Osteoblast (primary cell): ENCODE measurements at regions not wholly inside any gene's neighbourhood (a gene's known extent, or its start where the extent isn't known, plus 50 kb on each side); places are given as distances from the start of the nearest gene placed in this dataset.
A peak's percentile ranks its signal among the peaks of the same experiment; 100 is the strongest.

Experiments used
- DNase-seq: peaks from one replicate; pipeline ENCODE4 v3.0.0; 2011; ENCODE audit warnings: low spot score, mixed read lengths; ENCODE audit not compliant: insufficient read length; ENCODE audit errors: missing footprints
- H2AFZ ChIP-seq: 2 replicates; pipeline ENCODE4 v1.6.0; 2011; ENCODE audit warnings: mild to moderate bottlenecking, low read length
- H3K27ac ChIP-seq: 2 replicates; pipeline ENCODE4 v1.5.1; 2011; ENCODE audit warnings: mild to moderate bottlenecking, low read depth, low read length, moderate library complexity
- H3K27me3 ChIP-seq: 2 replicates; pipeline ENCODE4 v1.6.0; 2012; ENCODE audit warnings: mild to moderate bottlenecking, control low read depth, inconsistent platforms, low read length, moderate library complexity; ENCODE audit not compliant: insufficient read depth
- H3K36me3 ChIP-seq: 2 replicates; pipeline ENCODE4 v1.5.1; 2011; ENCODE audit warnings: mild to moderate bottlenecking, low read length, control low read depth, moderate library complexity; ENCODE audit not compliant: insufficient read depth
- H3K4me1 ChIP-seq: 2 replicates; pipeline ENCODE4 v1.5.1; 2011; ENCODE audit warnings: mild to moderate bottlenecking, low read length, control low read depth, moderate library complexity; ENCODE audit not compliant: insufficient read depth
- H3K4me2 ChIP-seq: 2 replicates; pipeline ENCODE4 v1.6.0; 2011; ENCODE audit warnings: mild to moderate bottlenecking, low read length; ENCODE audit not compliant: insufficient read depth
- H3K4me3 ChIP-seq: fragments of 200-600 bp; sonication (generic); 3 replicates; pipeline ENCODE4 v1.5.1; 2012; ENCODE audit warnings: mild to moderate bottlenecking, low read length, inconsistent platforms; ENCODE audit not compliant: insufficient read depth
- H3K79me2 ChIP-seq: 2 replicates; pipeline ENCODE4 v1.6.0; 2012; ENCODE audit warnings: mild to moderate bottlenecking, low read length, control low read depth, inconsistent platforms; ENCODE audit not compliant: insufficient read depth
- H3K9me3 ChIP-seq: 2 replicates; pipeline ENCODE4 v1.5.1; 2011; ENCODE audit warnings: low read depth, low read length, control low read depth
- H4K20me1 ChIP-seq: 2 replicates; pipeline ENCODE4 v1.6.0; 2012; ENCODE audit warnings: mild to moderate bottlenecking, low read length, control low read depth; ENCODE audit not compliant: insufficient read depth
- TF ChIP-seq, protein P1 (sequence below): IDR thresholded peaks from 2 replicates; pipeline ENCODE4 v1.5.1; 2011; ENCODE audit warnings: mild to moderate bottlenecking, low read depth, low read length, moderate library complexity; ENCODE audit errors: extremely low read depth

DNA sequence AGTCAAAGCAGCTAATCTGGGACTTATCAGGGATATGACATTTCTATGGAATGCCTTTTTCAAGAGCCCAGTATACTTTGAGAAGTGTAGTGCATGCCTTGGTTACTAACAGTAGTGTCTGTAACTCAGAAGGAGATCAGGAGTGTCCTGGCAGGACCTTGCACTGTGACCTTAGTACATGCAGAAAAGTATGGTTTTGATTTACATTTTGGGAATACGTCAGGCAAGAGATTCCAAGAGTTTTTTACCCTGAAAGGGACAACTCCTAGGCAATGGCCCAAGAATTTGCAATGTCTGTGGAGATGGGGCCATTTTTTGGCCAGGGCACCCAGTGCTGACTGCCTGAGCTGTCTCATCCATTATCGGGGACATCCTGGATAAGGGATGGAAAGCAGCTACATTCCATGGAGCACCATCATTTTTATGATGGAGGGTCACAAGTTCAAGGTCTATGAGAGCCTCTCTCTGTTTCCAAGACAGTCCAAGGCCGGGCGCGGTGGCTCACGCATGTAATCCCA, 80.2 kb downstream of the FAM50B start:
- Histone ChIP-seq H3K4me3 (no peak overlapping the region), H3K9me3 (no peaks in the 10 kb centered on the region), H3K27me3 (no peaks in the 10 kb centered on the region), H3K27ac (peak overlapping the region; percentile 73), H3K4me2 (peak overlapping the region; percentile 38), H3K79me2 (no peaks in the 10 kb centered on the region), H3K36me3 (no peaks in the 10 kb centered on the region), H2AFZ (no peak overlapping the region), H3K4me1 (peaks cover 17% of the 10 kb centered on the region), H4K20me1 (no peaks in the 10 kb centered on the region)
- peak; percentile 87 for DNase-seq
- TF ChIP-seq, protein P1, sequence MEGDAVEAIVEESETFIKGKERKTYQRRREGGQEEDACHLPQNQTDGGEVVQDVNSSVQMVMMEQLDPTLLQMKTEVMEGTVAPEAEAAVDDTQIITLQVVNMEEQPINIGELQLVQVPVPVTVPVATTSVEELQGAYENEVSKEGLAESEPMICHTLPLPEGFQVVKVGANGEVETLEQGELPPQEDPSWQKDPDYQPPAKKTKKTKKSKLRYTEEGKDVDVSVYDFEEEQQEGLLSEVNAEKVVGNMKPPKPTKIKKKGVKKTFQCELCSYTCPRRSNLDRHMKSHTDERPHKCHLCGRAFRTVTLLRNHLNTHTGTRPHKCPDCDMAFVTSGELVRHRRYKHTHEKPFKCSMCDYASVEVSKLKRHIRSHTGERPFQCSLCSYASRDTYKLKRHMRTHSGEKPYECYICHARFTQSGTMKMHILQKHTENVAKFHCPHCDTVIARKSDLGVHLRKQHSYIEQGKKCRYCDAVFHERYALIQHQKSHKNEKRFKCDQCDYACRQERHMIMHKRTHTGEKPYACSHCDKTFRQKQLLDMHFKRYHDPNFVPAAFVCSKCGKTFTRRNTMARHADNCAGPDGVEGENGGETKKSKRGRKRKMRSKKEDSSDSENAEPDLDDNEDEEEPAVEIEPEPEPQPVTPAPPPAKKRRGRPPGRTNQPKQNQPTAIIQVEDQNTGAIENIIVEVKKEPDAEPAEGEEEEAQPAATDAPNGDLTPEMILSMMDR: no peak

GRCh38 chr6:3937438-3937837, 88.3 kb downstream of the FAM50B start:
- H4K20me1 ChIP-seq: no peaks in the 10 kb centered on the region
- TF ChIP-seq, protein P1: no peak
- H2AFZ ChIP-seq: no peak overlapping the region
- H3K4me2 ChIP-seq: no peak overlapping the region
- no peak overlapping the region for H3K4me3 ChIP-seq
- no peaks in the 10 kb centered on the region for H3K27me3 ChIP-seq
- H3K4me1 ChIP-seq: no peaks in the 10 kb centered on the region
- no peak for DNase-seq
- no peaks in the 10 kb centered on the region for H3K36me3 ChIP-seq
- H3K27ac ChIP-seq: no peak overlapping the region
- no peaks in the 10 kb centered on the region for H3K79me2 ChIP-seq
- H3K9me3 ChIP-seq: no peaks in the 10 kb centered on the region

GRCh38 chr6:3938715-3939367, 89.7 kb downstream of the FAM50B start:
- H3K9me3 ChIP-seq: no peaks in the 10 kb centered on the region

GRCh38 chr6:3939368-3939958, 90.3 kb downstream of the FAM50B start:
- TF ChIP-seq, protein P1: no peak
- no peaks in the 10 kb centered on the region for H4K20me1 ChIP-seq
- H3K4me2 ChIP-seq: no peak overlapping the region
- no peak overlapping the region for H3K27ac ChIP-seq
- no peaks in the 10 kb centered on the region for H3K79me2 ChIP-seq
- H3K27me3 ChIP-seq: no peaks in the 10 kb centered on the region
- H3K9me3 ChIP-seq: no peaks in the 10 kb centered on the region
- no peaks in the 10 kb centered on the region for H3K4me1 ChIP-seq
- no peak for DNase-seq
- no peak overlapping the region for H2AFZ ChIP-seq
- H3K36me3 ChIP-seq: no peaks in the 10 kb centered on the region
- no peak overlapping the region for H3K4me3 ChIP-seq

More at GRCh38 chr6:3938715-3939367, 89.7 kb downstream of the FAM50B start:
- no peaks in the 10 kb centered on the region for H3K27me3 ChIP-seq
- no peak for DNase-seq
- no peaks in the 10 kb centered on the region for H3K36me3 ChIP-seq
- TF ChIP-seq, protein P1: no peak
- no peaks in the 10 kb centered on the region for H3K4me1 ChIP-seq
- H3K79me2 ChIP-seq: no peaks in the 10 kb centered on the region
- no peak overlapping the region for H3K4me3 ChIP-seq
- no peaks in the 10 kb centered on the region for H4K20me1 ChIP-seq
- no peak overlapping the region for H2AFZ ChIP-seq
- no peak overlapping the region for H3K27ac ChIP-seq
- H3K4me2 ChIP-seq: no peak overlapping the region
